ENCODE measurements at regions not wholly inside any gene's neighbourhood (a gene's known extent, or its start where the extent isn't known, plus 50 kb on each side); places are given as distances from the start of the nearest gene placed in this dataset.
"Not testable (repeated sequence)": the region's sequence is repeated elsewhere in the genome, so short reads cannot be mapped to it uniquely, and the experiment has no call there.

DNA sequence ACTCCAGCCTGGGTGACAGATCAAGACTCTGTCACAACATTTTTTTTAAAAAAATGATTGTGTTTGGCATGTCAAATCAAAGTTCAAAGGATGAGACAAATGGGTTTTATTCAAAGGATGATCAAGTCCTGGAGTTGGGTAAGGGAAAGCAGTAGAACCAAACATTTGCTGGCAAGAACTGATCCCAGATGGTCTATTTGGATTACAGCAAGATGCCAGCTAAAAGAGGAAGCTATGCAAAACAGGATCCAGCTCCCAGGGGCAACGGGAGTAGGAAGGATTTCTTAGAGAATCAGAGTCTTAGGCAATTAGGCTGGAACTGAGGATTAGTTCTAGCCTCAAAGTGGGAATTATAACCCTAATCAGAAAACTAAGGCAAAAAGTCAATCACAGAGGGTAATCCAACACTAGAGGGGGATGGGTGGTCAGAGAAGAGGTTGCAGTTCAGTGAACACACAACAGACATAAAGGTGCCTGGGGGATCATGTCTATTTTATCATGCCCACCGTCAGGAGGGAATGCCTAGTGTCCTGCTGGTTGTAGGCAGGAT, 133.0 kb upstream of the PLS3 start:
- Histone ChIP-seq H3K27ac (ENCODE audit: low read depth in 1 of 2, low read length in 2 of 2) (no peak overlapping the region), H3K4me3 (ENCODE audit: low read length) (no peak overlapping the region), H3K27me3 (ENCODE audit: control insufficient read depth in 1 of 2, insufficient read depth in 2 of 2, low read length in 2 of 2) (no peaks in the 10 kb centered on the region), H3K36me3 (ENCODE audit: insufficient read depth, low read length) (no peaks in the 10 kb centered on the region), H3K9me3 (ENCODE audit: control insufficient read depth in 1 of 2, insufficient read depth in 1 of 2, low read length in 2 of 2) (no peaks in the 10 kb centered on the region), H3K4me1 (ENCODE audit: insufficient read depth, low read length) (no peaks in the 10 kb centered on the region)
- no peak for DNase-seq
- H3K36me3 Mint-ChIP-seq (ENCODE audit: low read depth): no peaks in the 10 kb centered on the region
- no peak overlapping the region for H3K27ac Mint-ChIP-seq
- TF ChIP-seq, protein P1, sequence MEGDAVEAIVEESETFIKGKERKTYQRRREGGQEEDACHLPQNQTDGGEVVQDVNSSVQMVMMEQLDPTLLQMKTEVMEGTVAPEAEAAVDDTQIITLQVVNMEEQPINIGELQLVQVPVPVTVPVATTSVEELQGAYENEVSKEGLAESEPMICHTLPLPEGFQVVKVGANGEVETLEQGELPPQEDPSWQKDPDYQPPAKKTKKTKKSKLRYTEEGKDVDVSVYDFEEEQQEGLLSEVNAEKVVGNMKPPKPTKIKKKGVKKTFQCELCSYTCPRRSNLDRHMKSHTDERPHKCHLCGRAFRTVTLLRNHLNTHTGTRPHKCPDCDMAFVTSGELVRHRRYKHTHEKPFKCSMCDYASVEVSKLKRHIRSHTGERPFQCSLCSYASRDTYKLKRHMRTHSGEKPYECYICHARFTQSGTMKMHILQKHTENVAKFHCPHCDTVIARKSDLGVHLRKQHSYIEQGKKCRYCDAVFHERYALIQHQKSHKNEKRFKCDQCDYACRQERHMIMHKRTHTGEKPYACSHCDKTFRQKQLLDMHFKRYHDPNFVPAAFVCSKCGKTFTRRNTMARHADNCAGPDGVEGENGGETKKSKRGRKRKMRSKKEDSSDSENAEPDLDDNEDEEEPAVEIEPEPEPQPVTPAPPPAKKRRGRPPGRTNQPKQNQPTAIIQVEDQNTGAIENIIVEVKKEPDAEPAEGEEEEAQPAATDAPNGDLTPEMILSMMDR (IDR thresholded peaks at IDR 0.05): no peak
- no peaks in the 10 kb centered on the region for H3K27me3 Mint-ChIP-seq
- ChIA-PET CTCF (no interaction called here), POLR2A (no interaction called here)
- intact Hi-C loops (cut with DNase I, micrococcal nuclease): no loop called here
- no peak for ATAC-seq (ENCODE audit: poor library complexity)
- H3K4me1 Mint-ChIP-seq (ENCODE audit: low read depth): no peaks in the 10 kb centered on the region
- no peaks in the 10 kb centered on the region for H3K9me3 Mint-ChIP-seq
- no peak overlapping the region for H3K4me3 Mint-ChIP-seq

DNA sequence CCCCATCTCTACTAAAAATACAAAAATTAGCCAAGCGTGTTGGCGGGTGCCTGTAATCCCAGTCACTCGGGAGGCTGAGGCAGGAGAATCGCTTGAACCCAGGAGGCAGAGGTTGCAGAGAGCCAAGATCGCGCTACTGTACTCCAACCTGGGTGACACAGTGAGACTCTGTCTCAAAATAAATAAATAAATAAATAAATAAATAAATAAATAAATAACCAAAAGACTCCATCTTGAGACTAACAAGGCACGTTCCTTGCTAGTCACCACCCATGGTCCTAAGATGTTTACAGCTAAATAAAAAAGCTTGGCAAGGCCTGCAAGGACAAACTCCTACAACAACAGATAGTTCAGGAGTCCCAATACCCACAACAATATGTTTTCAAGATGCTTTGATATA, 126.1 kb upstream of the PLS3 start:
- H3K4me1 Mint-ChIP-seq (ENCODE audit: low read depth); H3K36me3 ChIP-seq (ENCODE audit: insufficient read depth, low read length); DNase-seq; H3K27me3 ChIP-seq (ENCODE audit: control insufficient read depth in 1 of 2, insufficient read depth in 2 of 2, low read length in 2 of 2); H3K4me3 Mint-ChIP-seq; H3K4me3 ChIP-seq (ENCODE audit: low read length); H3K36me3 Mint-ChIP-seq (ENCODE audit: low read depth); ATAC-seq (ENCODE audit: poor library complexity); H3K9me3 Mint-ChIP-seq; H3K27ac ChIP-seq (ENCODE audit: low read depth in 1 of 2, low read length in 2 of 2); POLR2A ChIA-PET; CTCF ChIA-PET; H3K4me1 ChIP-seq (ENCODE audit: insufficient read depth, low read length); intact Hi-C loops (cut with DNase I, micrococcal nuclease); H3K27me3 Mint-ChIP-seq; H3K9me3 ChIP-seq (ENCODE audit: control insufficient read depth in 1 of 2, insufficient read depth in 1 of 2, low read length in 2 of 2); H3K27ac Mint-ChIP-seq: not testable (repeated sequence)

DNA sequence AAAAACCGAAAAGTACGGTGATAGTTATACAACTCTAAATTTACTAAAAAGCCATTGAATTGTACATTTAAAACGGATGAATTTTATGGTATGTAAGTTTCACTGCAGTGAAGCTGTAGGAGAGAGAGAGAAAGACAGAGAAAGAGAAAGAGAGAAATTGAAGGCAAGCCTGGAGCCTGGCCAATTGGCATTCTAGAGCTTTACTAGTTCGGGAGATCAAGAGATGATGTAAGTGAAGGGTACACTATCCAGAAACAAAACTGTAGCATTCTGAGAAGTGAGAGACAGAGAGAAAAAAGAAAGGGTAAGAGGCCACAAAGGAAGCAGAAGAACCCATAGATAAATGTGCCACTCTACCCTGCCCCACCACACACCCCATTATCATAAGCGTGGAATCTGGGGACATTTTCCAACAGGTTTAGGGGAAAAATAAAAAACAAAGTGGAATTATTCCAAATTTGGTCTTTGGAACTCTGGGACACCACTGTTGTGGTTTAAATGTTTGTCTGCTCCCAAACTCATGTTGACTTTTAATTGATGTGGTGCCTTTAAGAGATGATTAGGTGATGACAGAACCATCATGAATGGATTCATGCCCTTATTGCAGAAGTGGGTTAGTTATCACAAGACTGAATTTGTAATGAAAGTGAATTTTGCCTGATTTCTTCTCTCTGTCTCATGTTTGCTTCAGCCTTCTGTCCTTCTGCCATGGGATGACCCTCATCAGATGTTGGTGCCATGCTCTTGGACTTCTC, 123.0 kb upstream of the PLS3 start:
- TF ChIP-seq, protein P1 (IDR thresholded peaks at IDR 0.05): no peak
- no peaks in the 10 kb centered on the region for H3K4me1 ChIP-seq (ENCODE audit: insufficient read depth, low read length)

DNA sequence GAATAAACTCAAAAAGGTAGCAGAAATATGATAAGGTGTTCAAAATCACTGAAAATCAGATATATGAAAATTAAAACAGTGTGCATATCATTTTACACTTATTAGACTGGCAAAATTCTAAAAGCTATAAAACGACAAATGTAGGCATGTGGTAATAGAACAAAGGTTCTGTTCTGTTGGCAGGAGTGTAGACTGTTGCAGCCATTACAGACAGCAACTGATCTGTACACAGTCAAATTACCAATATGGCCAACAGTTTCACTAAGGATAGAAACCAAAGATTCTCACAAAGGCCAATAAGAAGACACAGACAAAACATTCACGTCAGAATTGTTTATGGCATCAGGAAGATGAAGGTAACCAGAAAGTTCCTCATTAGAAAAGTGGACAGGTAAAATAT, 112.8 kb upstream of the PLS3 start:
- H3K4me1 ChIP-seq (ENCODE audit: insufficient read depth, low read length): no peaks in the 10 kb centered on the region
- H3K27ac ChIP-seq (ENCODE audit: low read depth in 1 of 2, low read length in 2 of 2): no peak overlapping the region
- intact Hi-C loops (cut with DNase I, micrococcal nuclease): no loop called here
- H3K27ac Mint-ChIP-seq: no peak overlapping the region
- ChIA-PET CTCF (no interaction called here), POLR2A (no interaction called here)
- no peak overlapping the region for H3K4me3 ChIP-seq (ENCODE audit: low read length)
- TF ChIP-seq, protein P1 (IDR thresholded peaks at IDR 0.05): no peak
- ATAC-seq (ENCODE audit: poor library complexity): no peak
- no peaks in the 10 kb centered on the region for H3K27me3 ChIP-seq (ENCODE audit: control insufficient read depth in 1 of 2, insufficient read depth in 2 of 2, low read length in 2 of 2)
- no peak for DNase-seq
- H3K9me3 ChIP-seq (ENCODE audit: control insufficient read depth in 1 of 2, insufficient read depth in 1 of 2, low read length in 2 of 2): no peaks in the 10 kb centered on the region
- no peaks in the 10 kb centered on the region for H3K9me3 Mint-ChIP-seq
- no peak overlapping the region for H3K4me3 Mint-ChIP-seq
- no peaks in the 10 kb centered on the region for H3K27me3 Mint-ChIP-seq
- H3K36me3 ChIP-seq (ENCODE audit: insufficient read depth, low read length): no peaks in the 10 kb centered on the region
- no peaks in the 10 kb centered on the region for H3K4me1 Mint-ChIP-seq (ENCODE audit: low read depth)
- no peaks in the 10 kb centered on the region for H3K36me3 Mint-ChIP-seq (ENCODE audit: low read depth)

More for the DNA sequence above, 123.0 kb upstream of the PLS3 start:
- Mint-ChIP-seq H3K4me3 (no peak overlapping the region), H3K9me3 (peaks cover 3% of the 10 kb centered on the region), H3K27ac (no peak overlapping the region), H3K4me1 (ENCODE audit: low read depth) (no peaks in the 10 kb centered on the region), H3K36me3 (ENCODE audit: low read depth) (no peaks in the 10 kb centered on the region), H3K27me3 (no peaks in the 10 kb centered on the region)
- no peak overlapping the region for H3K4me3 ChIP-seq (ENCODE audit: low read length)
- no peaks in the 10 kb centered on the region for H3K27me3 ChIP-seq (ENCODE audit: control insufficient read depth in 1 of 2, insufficient read depth in 2 of 2, low read length in 2 of 2)
- H3K27ac ChIP-seq (ENCODE audit: low read depth in 1 of 2, low read length in 2 of 2): no peak overlapping the region
- ATAC-seq (ENCODE audit: poor library complexity) (no peak), DNase-seq (no peak)
- ChIA-PET CTCF (no interaction called here), POLR2A (no interaction called here)
- no peaks in the 10 kb centered on the region for H3K36me3 ChIP-seq (ENCODE audit: insufficient read depth, low read length)
- no peaks in the 10 kb centered on the region for H3K9me3 ChIP-seq (ENCODE audit: control insufficient read depth in 1 of 2, insufficient read depth in 1 of 2, low read length in 2 of 2)
- intact Hi-C loops (cut with DNase I, micrococcal nuclease): no loop called here
